ENCODE measurements at regions not wholly inside any gene's neighbourhood (a gene's known extent, or its start where the extent isn't known, plus 50 kb on each side); places are given as distances from the start of the nearest gene placed in this dataset.

- no peaks in the 10 kb centered on the region; the same call in 1 of the 2 replicates for H3K36me3 ChIP-seq (ENCODE audit: insufficient read depth)
- no peaks in the 10 kb centered on the region for H3K9me2 ChIP-seq (ENCODE audit: insufficient read depth)
- DNase-seq (ENCODE audit: low spot score) (peak; percentile 38), ATAC-seq (peak; percentile 91)
- H3K27ac Mint-ChIP-seq = no peak overlapping the region
- H3K27me3 Mint-ChIP-seq (ENCODE audit: insufficient read depth, low read depth, poor library complexity) = peaks cover 5% of the 10 kb centered on the region
- H3K4me2 ChIP-seq = 0 out of 2 replicates have a peak overlapping the region, but pooled peaks have one; percentile 4
- no peak overlapping the region for H3K4me3 ChIP-seq
- no peaks in the 10 kb centered on the region for H4K20me1 ChIP-seq (replicated peaks; ENCODE audit: insufficient read depth)
- H3K4me1 ChIP-seq (ENCODE audit: insufficient read depth) = peaks cover 6% of the 10 kb centered on the region; the same call in 1 of the 2 replicates
- no peaks in the 10 kb centered on the region for H3K79me2 ChIP-seq (replicated peaks; ENCODE audit: insufficient read depth)
- H3K27ac ChIP-seq (ENCODE audit: low read depth) = 0 out of 2 replicates have a peak overlapping the region, but pooled peaks have one; percentile 12
- H3F3A ChIP-seq (replicated peaks; ENCODE audit: low read depth) = no peaks in the 10 kb centered on the region
- peaks cover 31% of the 10 kb centered on the region for H3K9me3 Mint-ChIP-seq
- no peak overlapping the region for H3K4me3 Mint-ChIP-seq
- H3K36me3 Mint-ChIP-seq (ENCODE audit: low read depth) = peaks cover 31% of the 10 kb centered on the region
- H2AFZ ChIP-seq = no peak overlapping the region
- H3K27me3 ChIP-seq (ENCODE audit: insufficient read depth) = no peaks in the 10 kb centered on the region
- peaks cover 23% of the 10 kb centered on the region for H3K4me1 Mint-ChIP-seq
- TF ChIP-seq NANOG (IDR thresholded peaks at IDR 0.05; ENCODE audit: borderline replicate concordance) = no peak
- peak; percentile 27 to 35; a peak in 2 of 4 replicates for TF ChIP-seq CTCF (conservative IDR thresholded peaks at IDR 0.05; ENCODE audit: low read depth in 2 of 2)
Observed at GRCh38 chr16:6297666-6298410, 1034.8 kb upstream of the RBFOX1 start.

GRCh38 chr16:6286176-6286575, 1046.5 kb upstream of the RBFOX1 start:
- H3K27ac ChIP-seq (ENCODE audit: low read depth) = no peak overlapping the region
- H2AFZ ChIP-seq = no peak overlapping the region
- peaks cover 24% of the 10 kb centered on the region for H3K4me1 ChIP-seq (ENCODE audit: insufficient read depth)
- Mint-ChIP-seq H3K4me3 (no peak overlapping the region), H3K9me3 (peaks cover 3% of the 10 kb centered on the region; the same call in 1 of the 3 replicates), H3K36me3 (ENCODE audit: low read depth) (peaks cover 7% of the 10 kb centered on the region; the same call in 2 of the 3 replicates), H3K4me1 (peaks cover 53% of the 10 kb centered on the region), H3K27me3 (ENCODE audit: insufficient read depth, low read depth, poor library complexity) (no peaks in the 10 kb centered on the region), H3K27ac (no peak overlapping the region)
- H3K9me2 ChIP-seq (ENCODE audit: insufficient read depth) = peaks cover 3% of the 10 kb centered on the region; the same call in 1 of the 2 replicates
- no peaks in the 10 kb centered on the region for H3K27me3 ChIP-seq (ENCODE audit: insufficient read depth)
- no peaks in the 10 kb centered on the region; the same call in 1 of the 2 replicates for H3K36me3 ChIP-seq (ENCODE audit: insufficient read depth)
- no peak overlapping the region; the same call in 1 of the 2 replicates for H3K4me2 ChIP-seq
- DNase-seq (ENCODE audit: low spot score) (no peak), ATAC-seq (no peak)
- no peaks in the 10 kb centered on the region; the same call in 1 of the 2 replicates for H3F3A ChIP-seq (replicated peaks; ENCODE audit: low read depth)
- no peak overlapping the region for H3K4me3 ChIP-seq
- no peaks in the 10 kb centered on the region for H4K20me1 ChIP-seq (replicated peaks; ENCODE audit: insufficient read depth)
- no peaks in the 10 kb centered on the region for H3K79me2 ChIP-seq (replicated peaks; ENCODE audit: insufficient read depth)
- TF ChIP-seq ETS1 (IDR thresholded peaks at IDR 0.05) (no peak), ZNF331 (CRISPR knock-in tag; IDR thresholded peaks at IDR 0.05; ENCODE audit: low read depth) (no peak), POLR2AphosphoS5 (IDR thresholded peaks at IDR 0.05; ENCODE audit: low read depth) (no peak), CREB1 (CRISPR knock-in tag; IDR thresholded peaks at IDR 0.05; ENCODE audit: low read depth) (no peak), JUNB (IDR thresholded peaks at IDR 0.05; ENCODE audit: unreplicated experiment) (no peak), NANOG (IDR thresholded peaks at IDR 0.05; ENCODE audit: borderline replicate concordance) (no peak), STAT1 (IDR thresholded peaks at IDR 0.05; ENCODE audit: unreplicated experiment) (no peak), CTCF (conservative IDR thresholded peaks at IDR 0.05; ENCODE audit: low read depth in 2 of 2) (no peak)
- TF ChIP-seq, protein P1, sequence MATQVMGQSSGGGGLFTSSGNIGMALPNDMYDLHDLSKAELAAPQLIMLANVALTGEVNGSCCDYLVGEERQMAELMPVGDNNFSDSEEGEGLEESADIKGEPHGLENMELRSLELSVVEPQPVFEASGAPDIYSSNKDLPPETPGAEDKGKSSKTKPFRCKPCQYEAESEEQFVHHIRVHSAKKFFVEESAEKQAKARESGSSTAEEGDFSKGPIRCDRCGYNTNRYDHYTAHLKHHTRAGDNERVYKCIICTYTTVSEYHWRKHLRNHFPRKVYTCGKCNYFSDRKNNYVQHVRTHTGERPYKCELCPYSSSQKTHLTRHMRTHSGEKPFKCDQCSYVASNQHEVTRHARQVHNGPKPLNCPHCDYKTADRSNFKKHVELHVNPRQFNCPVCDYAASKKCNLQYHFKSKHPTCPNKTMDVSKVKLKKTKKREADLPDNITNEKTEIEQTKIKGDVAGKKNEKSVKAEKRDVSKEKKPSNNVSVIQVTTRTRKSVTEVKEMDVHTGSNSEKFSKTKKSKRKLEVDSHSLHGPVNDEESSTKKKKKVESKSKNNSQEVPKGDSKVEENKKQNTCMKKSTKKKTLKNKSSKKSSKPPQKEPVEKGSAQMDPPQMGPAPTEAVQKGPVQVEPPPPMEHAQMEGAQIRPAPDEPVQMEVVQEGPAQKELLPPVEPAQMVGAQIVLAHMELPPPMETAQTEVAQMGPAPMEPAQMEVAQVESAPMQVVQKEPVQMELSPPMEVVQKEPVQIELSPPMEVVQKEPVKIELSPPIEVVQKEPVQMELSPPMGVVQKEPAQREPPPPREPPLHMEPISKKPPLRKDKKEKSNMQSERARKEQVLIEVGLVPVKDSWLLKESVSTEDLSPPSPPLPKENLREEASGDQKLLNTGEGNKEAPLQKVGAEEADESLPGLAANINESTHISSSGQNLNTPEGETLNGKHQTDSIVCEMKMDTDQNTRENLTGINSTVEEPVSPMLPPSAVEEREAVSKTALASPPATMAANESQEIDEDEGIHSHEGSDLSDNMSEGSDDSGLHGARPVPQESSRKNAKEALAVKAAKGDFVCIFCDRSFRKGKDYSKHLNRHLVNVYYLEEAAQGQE (IDR thresholded peaks at IDR 0.05; ENCODE audit: unreplicated experiment) = no peak
